Erythroblast (primary cell): ENCODE measurements at regions not wholly inside any gene's neighbourhood (a gene's known extent, or its start where the extent isn't known, plus 50 kb on each side); places are given as distances from the start of the nearest gene placed in this dataset.

Experiments used
- GATA1 ChIP-seq: IDR thresholded peaks from 2 replicates; pipeline ENCODE4 v1.6.1; 2011; ENCODE audit warnings: low read depth, mild to moderate bottlenecking, control low read depth, low read length, moderate library complexity
- POLR2A ChIP-seq: IDR thresholded peaks from 2 replicates; pipeline ENCODE4 v1.6.1; 2011; ENCODE audit warnings: mild to moderate bottlenecking, low read length

GRCh38 chr11:95586661-95587060, 202.9 kb downstream of the FAM76B start:
- TF ChIP-seq POLR2A, result no peak
- no peak for TF ChIP-seq GATA1
